ENCODE measurements at regions not wholly inside any gene's neighbourhood (a gene's known extent, or its start where the extent isn't known, plus 50 kb on each side); places are given as distances from the start of the nearest gene placed in this dataset.

DNA sequence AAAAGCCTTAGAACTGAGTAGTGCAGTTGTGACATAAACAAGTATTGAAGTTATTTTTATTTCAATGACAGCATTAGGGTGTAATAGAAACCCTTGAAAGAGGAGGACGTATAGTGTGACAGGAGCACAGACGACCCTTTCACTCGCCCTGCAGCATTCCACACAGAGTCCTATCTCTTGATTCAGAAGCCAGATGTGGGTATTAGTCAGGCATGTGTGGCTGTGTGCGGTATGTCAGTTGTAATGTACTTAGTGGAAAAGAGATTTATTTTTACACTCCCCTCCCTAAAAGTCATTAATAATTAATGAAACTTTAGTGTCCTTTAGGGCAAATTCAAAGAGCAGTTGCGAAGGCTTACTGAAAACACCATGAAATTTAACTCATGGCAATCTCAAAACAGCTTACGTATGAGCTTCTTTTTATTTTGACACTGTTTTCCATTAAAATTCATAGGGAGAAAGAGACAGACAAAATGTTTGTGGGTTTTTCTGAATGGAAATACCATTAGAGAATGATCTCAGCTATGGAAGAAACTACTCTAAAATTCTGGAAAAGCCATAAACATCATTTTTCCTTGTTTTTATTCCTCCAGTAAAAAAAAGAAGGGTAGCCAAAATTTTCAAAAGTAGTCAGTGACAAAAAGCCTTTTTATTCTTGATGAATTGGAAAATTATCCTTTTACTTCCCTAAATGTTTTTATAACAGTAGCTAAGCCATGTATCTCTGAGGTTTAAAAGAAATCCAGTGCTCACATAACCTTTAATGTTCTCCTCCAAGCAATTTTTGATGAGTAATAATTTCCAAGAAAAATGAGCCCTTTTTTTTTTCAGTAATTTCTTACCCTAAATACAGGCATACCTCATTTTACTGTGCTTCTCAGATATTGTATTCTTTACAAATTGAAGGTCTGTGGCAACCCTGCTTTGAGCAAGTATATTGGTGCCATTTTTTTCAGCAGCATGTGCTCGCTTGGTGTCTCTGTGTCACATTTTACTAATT, 84.0 kb upstream of the DSEL start:
- in situ Hi-C loops (cut with MboI; ENCODE audit: low pct_ligation_motif_present in 1 of 4, low pct_unique_long_range_greater_than_20kb in 1 of 4, low sequenced_read_pairs in 3 of 4) (no loop called here), intact Hi-C loops (cut with DNase I; ENCODE audit: low total_unique reads) (no loop called here)
- DNase-seq: no peak
- 49 to 54% methylated on average over 6 to 7 of the region's 7 CpGs for WGBS, 2 donors (ENCODE audit: low coverage in 1 of 2)
- Histone ChIP-seq H3K9me3 (no peaks in the 10 kb centered on the region), H3K27me3 (no peaks in the 10 kb centered on the region), H3K36me3 (no peaks in the 10 kb centered on the region), H3K27ac (no peak overlapping the region), H3K4me3 (no peak overlapping the region), H3K4me1 (no peaks in the 10 kb centered on the region)
- TF ChIP-seq EP300 (IDR thresholded peaks at IDR 0.05; ENCODE audit: low read depth): no peak
- TF ChIP-seq, protein P1, sequence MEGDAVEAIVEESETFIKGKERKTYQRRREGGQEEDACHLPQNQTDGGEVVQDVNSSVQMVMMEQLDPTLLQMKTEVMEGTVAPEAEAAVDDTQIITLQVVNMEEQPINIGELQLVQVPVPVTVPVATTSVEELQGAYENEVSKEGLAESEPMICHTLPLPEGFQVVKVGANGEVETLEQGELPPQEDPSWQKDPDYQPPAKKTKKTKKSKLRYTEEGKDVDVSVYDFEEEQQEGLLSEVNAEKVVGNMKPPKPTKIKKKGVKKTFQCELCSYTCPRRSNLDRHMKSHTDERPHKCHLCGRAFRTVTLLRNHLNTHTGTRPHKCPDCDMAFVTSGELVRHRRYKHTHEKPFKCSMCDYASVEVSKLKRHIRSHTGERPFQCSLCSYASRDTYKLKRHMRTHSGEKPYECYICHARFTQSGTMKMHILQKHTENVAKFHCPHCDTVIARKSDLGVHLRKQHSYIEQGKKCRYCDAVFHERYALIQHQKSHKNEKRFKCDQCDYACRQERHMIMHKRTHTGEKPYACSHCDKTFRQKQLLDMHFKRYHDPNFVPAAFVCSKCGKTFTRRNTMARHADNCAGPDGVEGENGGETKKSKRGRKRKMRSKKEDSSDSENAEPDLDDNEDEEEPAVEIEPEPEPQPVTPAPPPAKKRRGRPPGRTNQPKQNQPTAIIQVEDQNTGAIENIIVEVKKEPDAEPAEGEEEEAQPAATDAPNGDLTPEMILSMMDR (IDR thresholded peaks at IDR 0.05): no peak
- no peak for TF ChIP-seq POLR2A (IDR thresholded peaks at IDR 0.05)
- TF ChIP-seq POLR2AphosphoS5 (IDR thresholded peaks at IDR 0.05): no peak

DNA sequence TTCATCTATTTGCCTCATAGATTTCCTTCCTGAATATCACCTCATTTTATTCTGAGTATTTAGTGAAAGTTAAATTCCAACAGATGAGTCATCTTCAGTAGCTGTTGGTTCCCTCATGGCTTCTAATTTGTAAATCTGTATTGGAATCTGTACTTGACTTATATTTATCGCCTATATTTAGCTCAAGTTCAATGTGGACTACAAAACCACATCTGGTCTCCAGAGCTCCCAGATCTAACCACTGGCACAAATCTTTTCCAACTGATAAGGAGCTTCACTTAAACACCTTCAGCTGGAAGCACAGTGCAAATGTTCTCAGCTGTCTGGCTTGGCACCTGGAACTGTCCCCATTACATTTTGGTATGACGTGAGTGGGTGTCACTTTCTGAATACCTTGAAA, 82.8 kb upstream of the DSEL start:
- no peak for DNase-seq
- in situ Hi-C loops (cut with MboI; ENCODE audit: low pct_ligation_motif_present in 1 of 4, low pct_unique_long_range_greater_than_20kb in 1 of 4, low sequenced_read_pairs in 3 of 4): no loop called here
- no peaks in the 10 kb centered on the region for H3K36me3 ChIP-seq
- TF ChIP-seq POLR2AphosphoS5 (IDR thresholded peaks at IDR 0.05): no peak
- TF ChIP-seq EP300 (IDR thresholded peaks at IDR 0.05; ENCODE audit: low read depth): no peak
- TF ChIP-seq, protein P1 (IDR thresholded peaks at IDR 0.05): no peak
- no peak for TF ChIP-seq POLR2A (IDR thresholded peaks at IDR 0.05)
- no peaks in the 10 kb centered on the region for H3K9me3 ChIP-seq
- H3K27ac ChIP-seq: no peak overlapping the region
- no peaks in the 10 kb centered on the region for H3K4me1 ChIP-seq
- intact Hi-C loops (cut with DNase I; ENCODE audit: low total_unique reads): no loop called here
- no peaks in the 10 kb centered on the region for H3K27me3 ChIP-seq
- 76 to 79% methylated on average over 2 of the region's 2 CpGs for WGBS, 2 donors (ENCODE audit: low coverage in 1 of 2)
- H3K4me3 ChIP-seq: no peak overlapping the region

DNA sequence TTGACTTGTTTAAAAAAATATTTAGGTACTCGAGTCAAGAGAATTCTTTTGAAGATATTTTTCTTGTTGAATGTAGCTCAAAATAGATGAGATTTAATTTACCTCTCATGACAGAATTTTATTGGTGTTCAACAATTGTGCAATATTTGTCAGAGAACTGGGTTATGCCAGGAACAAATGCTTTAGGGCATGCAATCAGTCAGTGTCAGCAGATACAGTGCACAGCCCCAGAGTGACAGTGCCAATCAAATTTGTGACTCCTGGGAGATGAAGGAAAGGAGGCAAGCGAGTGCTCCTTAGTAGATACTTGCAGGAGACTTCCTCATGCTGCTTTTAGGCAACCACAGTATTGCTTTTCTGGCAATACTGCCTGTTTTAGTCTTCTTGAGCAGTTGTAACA, 81.2 kb upstream of the DSEL start:
- intact Hi-C loops (cut with DNase I; ENCODE audit: low total_unique reads) (no loop called here), in situ Hi-C loops (cut with MboI; ENCODE audit: low pct_ligation_motif_present in 1 of 4, low pct_unique_long_range_greater_than_20kb in 1 of 4, low sequenced_read_pairs in 3 of 4) (no loop called here)
- H3K36me3 ChIP-seq: no peaks in the 10 kb centered on the region
- no peak overlapping the region for H3K4me3 ChIP-seq
- H3K9me3 ChIP-seq: no peaks in the 10 kb centered on the region
- no peak for DNase-seq
- H3K4me1 ChIP-seq: no peaks in the 10 kb centered on the region
- no peaks in the 10 kb centered on the region for H3K27me3 ChIP-seq
- WGBS, 2 donors (ENCODE audit: low coverage in 1 of 2): 31 to 52% methylated on average over 1 to 2 of the region's 2 CpGs
- TF ChIP-seq POLR2A (IDR thresholded peaks at IDR 0.05): no peak
- no peak for TF ChIP-seq POLR2AphosphoS5 (IDR thresholded peaks at IDR 0.05)
- no peak for TF ChIP-seq EP300 (IDR thresholded peaks at IDR 0.05; ENCODE audit: low read depth)
- TF ChIP-seq, protein P1 (IDR thresholded peaks at IDR 0.05): no peak
- H3K27ac ChIP-seq: no peak overlapping the region

DNA sequence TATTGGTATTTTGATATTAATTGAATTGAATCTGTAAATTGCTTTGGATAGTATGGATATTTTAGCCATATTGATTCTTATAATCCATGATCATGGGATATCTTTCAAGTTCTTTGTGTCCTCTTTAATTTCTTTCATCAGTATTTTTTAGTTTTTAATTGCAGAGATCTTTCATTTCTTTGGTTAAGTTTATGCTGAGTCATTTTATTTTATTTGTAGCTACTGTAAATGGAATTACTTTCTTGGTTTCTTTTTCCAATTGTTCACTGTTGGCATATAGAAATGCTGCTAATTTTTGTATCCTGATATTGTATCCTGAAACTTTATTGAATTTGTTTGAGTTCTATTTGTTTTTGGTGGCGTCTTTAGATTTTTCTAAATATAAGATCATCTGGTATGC, 79.5 kb upstream of the DSEL start:
- no peak overlapping the region for H3K27ac ChIP-seq
- no peaks in the 10 kb centered on the region for H3K4me1 ChIP-seq
- no peaks in the 10 kb centered on the region for H3K9me3 ChIP-seq
- WGBS, 2 donors (ENCODE audit: low coverage in 1 of 2): 75 to 90% methylated on average over 1 of the region's 1 CpG
- DNase-seq: no peak
- H3K4me3 ChIP-seq: no peak overlapping the region
- in situ Hi-C loops (cut with MboI; ENCODE audit: low pct_ligation_motif_present in 1 of 4, low pct_unique_long_range_greater_than_20kb in 1 of 4, low sequenced_read_pairs in 3 of 4) (no loop called here), intact Hi-C loops (cut with DNase I; ENCODE audit: low total_unique reads) (no loop called here)
- H3K27me3 ChIP-seq: no peaks in the 10 kb centered on the region
- H3K36me3 ChIP-seq: no peaks in the 10 kb centered on the region
- TF ChIP-seq POLR2A (IDR thresholded peaks at IDR 0.05): no peak
- no peak for TF ChIP-seq POLR2AphosphoS5 (IDR thresholded peaks at IDR 0.05)
- TF ChIP-seq, protein P1 (IDR thresholded peaks at IDR 0.05): no peak
- TF ChIP-seq EP300 (IDR thresholded peaks at IDR 0.05; ENCODE audit: low read depth): no peak
